Memory B cell (primary cell): ENCODE measurements at regions not wholly inside any gene's neighbourhood (a gene's known extent, or its start where the extent isn't known, plus 50 kb on each side); places are given as distances from the start of the nearest gene placed in this dataset.
"Not testable (repeated sequence)": the region's sequence is repeated elsewhere in the genome, so short reads cannot be mapped to it uniquely, and the experiment has no call there.

Source experiments
- ATAC-seq: fragments of 150-1000 bp; cut with Tn5 transposase; 2 replicates; pipeline ENCODE4 v1.10.0; 2021; ENCODE audit warnings: low read depth, mild to moderate bottlenecking, moderate library complexity
- DNase-seq, 2 donors: peaks; one replicate each; pipeline ENCODE4 v3.0.0; 2022; ENCODE audit warnings: low spot score in 2 of 2
- H3K27ac Mint-ChIP-seq: one replicate; pipeline ENCODE4 v1.8.0; 2022; ENCODE audit warnings: mild to moderate bottlenecking, moderate library complexity, mixed read lengths
- H3K27me3 Mint-ChIP-seq: one replicate; pipeline ENCODE4 v1.8.0; 2022; ENCODE audit warnings: mixed read lengths
- H3K36me3 Mint-ChIP-seq: one replicate; pipeline ENCODE4 v1.8.0; 2022; ENCODE audit warnings: mild to moderate bottlenecking, mixed read lengths
- H3K4me1 Mint-ChIP-seq: one replicate; pipeline ENCODE4 v1.8.0; 2022; ENCODE audit warnings: mixed read lengths
- H3K4me3 Mint-ChIP-seq: one replicate; pipeline ENCODE4 v1.8.0; 2022; ENCODE audit warnings: mild to moderate bottlenecking, moderate library complexity, mixed read lengths
- H3K9me3 Mint-ChIP-seq: one replicate; pipeline ENCODE4 v1.8.0; 2022; ENCODE audit warnings: mixed read lengths

GRCh38 chr2:128413014-128413717, 94.5 kb upstream of the HS6ST1 start:
- ATAC-seq (no peak), DNase-seq (no peak)
- peaks cover 2% of the 10 kb centered on the region for H3K27me3 Mint-ChIP-seq
- no peaks in the 10 kb centered on the region for H3K4me1 Mint-ChIP-seq
- peaks cover 2% of the 10 kb centered on the region for H3K9me3 Mint-ChIP-seq
- H3K27ac Mint-ChIP-seq: no peak overlapping the region
- H3K36me3 Mint-ChIP-seq: no peaks in the 10 kb centered on the region
- no peak overlapping the region for H3K4me3 Mint-ChIP-seq

- ATAC-seq (no peak), DNase-seq (no peak)
- no peaks in the 10 kb centered on the region for H3K4me1 Mint-ChIP-seq
- no peak overlapping the region for H3K4me3 Mint-ChIP-seq
- H3K9me3 Mint-ChIP-seq: peaks cover 2% of the 10 kb centered on the region
- H3K27ac Mint-ChIP-seq: no peak overlapping the region
- no peaks in the 10 kb centered on the region for H3K36me3 Mint-ChIP-seq
- peaks cover 2% of the 10 kb centered on the region for H3K27me3 Mint-ChIP-seq
Measured at GRCh38 chr2:128413718-128414341, 95.2 kb upstream of the HS6ST1 start.

GRCh38 chr2:128414351-128414750, 95.7 kb upstream of the HS6ST1 start:
- DNase-seq: no peak
- no peak for ATAC-seq
- H3K36me3 Mint-ChIP-seq: peaks cover under 1% of the 10 kb centered on the region
- peaks cover 2% of the 10 kb centered on the region for H3K27me3 Mint-ChIP-seq
- no peaks in the 10 kb centered on the region for H3K4me1 Mint-ChIP-seq
- H3K27ac Mint-ChIP-seq: no peak overlapping the region
- H3K4me3 Mint-ChIP-seq: no peak overlapping the region
- H3K9me3 Mint-ChIP-seq: peaks cover 2% of the 10 kb centered on the region

- Mint-ChIP-seq H3K27me3 (peaks cover 3% of the 10 kb centered on the region), H3K36me3 (peaks cover 3% of the 10 kb centered on the region), H3K9me3 (peaks cover 7% of the 10 kb centered on the region), H3K4me1 (no peaks in the 10 kb centered on the region), H3K4me3 (no peak overlapping the region), H3K27ac (no peak overlapping the region)
- no peak for DNase-seq
- ATAC-seq: no peak
Measured at GRCh38 chr2:128414946-128415778, 96.5 kb upstream of the HS6ST1 start.

GRCh38 chr2:128415779-128416061, 97.1 kb upstream of the HS6ST1 start:
- no peak for DNase-seq
- Mint-ChIP-seq H3K27ac (no peak overlapping the region), H3K9me3 (peaks cover 7% of the 10 kb centered on the region), H3K36me3 (peaks cover 3% of the 10 kb centered on the region), H3K4me3 (no peak overlapping the region), H3K27me3 (peaks cover 3% of the 10 kb centered on the region), H3K4me1 (no peaks in the 10 kb centered on the region)
- ATAC-seq: no peak

- peaks cover 5% of the 10 kb centered on the region for H3K36me3 Mint-ChIP-seq
- peaks cover 5% of the 10 kb centered on the region for H3K27me3 Mint-ChIP-seq
- no peak overlapping the region for H3K4me3 Mint-ChIP-seq
- no peak overlapping the region for H3K27ac Mint-ChIP-seq
- H3K4me1 Mint-ChIP-seq: no peaks in the 10 kb centered on the region
- no peak for DNase-seq
- no peak for ATAC-seq
- peaks cover 7% of the 10 kb centered on the region for H3K9me3 Mint-ChIP-seq
Measured at GRCh38 chr2:128416109-128416785, 97.6 kb upstream of the HS6ST1 start.

- peaks cover 7% of the 10 kb centered on the region for H3K9me3 Mint-ChIP-seq
- DNase-seq: no peak
- no peak overlapping the region for H3K4me3 Mint-ChIP-seq
- H3K27ac Mint-ChIP-seq: no peak overlapping the region
- H3K4me1 Mint-ChIP-seq: no peaks in the 10 kb centered on the region
- ATAC-seq: no peak
- H3K36me3 Mint-ChIP-seq: peaks cover 5% of the 10 kb centered on the region
- peaks cover 6% of the 10 kb centered on the region for H3K27me3 Mint-ChIP-seq
Measured at GRCh38 chr2:128416806-128417205, 98.1 kb upstream of the HS6ST1 start.

GRCh38 chr2:128417264-128417663, 98.6 kb upstream of the HS6ST1 start:
- not testable (repeated sequence) for H3K27ac Mint-ChIP-seq, H3K36me3 Mint-ChIP-seq, ATAC-seq, H3K9me3 Mint-ChIP-seq, H3K4me3 Mint-ChIP-seq, H3K27me3 Mint-ChIP-seq, H3K4me1 Mint-ChIP-seq, DNase-seq

GRCh38 chr2:128420131-128420530, 101.5 kb upstream of the HS6ST1 start:
- H3K27ac Mint-ChIP-seq: no peak overlapping the region
- no peak overlapping the region for H3K4me3 Mint-ChIP-seq
- H3K36me3 Mint-ChIP-seq: peaks cover 5% of the 10 kb centered on the region
- DNase-seq (no peak), ATAC-seq (no peak)
- no peaks in the 10 kb centered on the region for H3K4me1 Mint-ChIP-seq
- H3K27me3 Mint-ChIP-seq: peaks cover 10% of the 10 kb centered on the region
- peaks cover 11% of the 10 kb centered on the region for H3K9me3 Mint-ChIP-seq

- peaks cover 10% of the 10 kb centered on the region for H3K27me3 Mint-ChIP-seq
- no peak overlapping the region for H3K4me3 Mint-ChIP-seq
- H3K27ac Mint-ChIP-seq: no peak overlapping the region
- H3K4me1 Mint-ChIP-seq: no peaks in the 10 kb centered on the region
- H3K9me3 Mint-ChIP-seq: peaks cover 11% of the 10 kb centered on the region
- peaks cover 5% of the 10 kb centered on the region for H3K36me3 Mint-ChIP-seq
- DNase-seq: no peak
- ATAC-seq: no peak
Measured at GRCh38 chr2:128420776-128421175, 102.1 kb upstream of the HS6ST1 start.

GRCh38 chr2:128421286-128421685, 102.6 kb upstream of the HS6ST1 start:
- no peaks in the 10 kb centered on the region for H3K4me1 Mint-ChIP-seq
- DNase-seq (no peak), ATAC-seq (no peak)
- H3K27me3 Mint-ChIP-seq: peaks cover 8% of the 10 kb centered on the region
- peaks cover 5% of the 10 kb centered on the region for H3K36me3 Mint-ChIP-seq
- H3K4me3 Mint-ChIP-seq: no peak overlapping the region
- H3K9me3 Mint-ChIP-seq: peaks cover 8% of the 10 kb centered on the region
- no peak overlapping the region for H3K27ac Mint-ChIP-seq

GRCh38 chr2:128421861-128422311, 103.2 kb upstream of the HS6ST1 start:
- Mint-ChIP-seq H3K36me3 (peaks cover 5% of the 10 kb centered on the region), H3K4me1 (no peaks in the 10 kb centered on the region), H3K27ac (no peak overlapping the region), H3K27me3 (peaks cover 8% of the 10 kb centered on the region), H3K4me3 (no peak overlapping the region), H3K9me3 (peaks cover 8% of the 10 kb centered on the region)
- no peak for ATAC-seq
- no peak for DNase-seq

GRCh38 chr2:128422571-128422970, 103.9 kb upstream of the HS6ST1 start:
- DNase-seq: no peak
- Mint-ChIP-seq H3K27ac (no peak overlapping the region), H3K9me3 (peaks cover 8% of the 10 kb centered on the region), H3K27me3 (peaks cover 8% of the 10 kb centered on the region), H3K4me3 (no peak overlapping the region), H3K36me3 (peaks cover 5% of the 10 kb centered on the region), H3K4me1 (no peaks in the 10 kb centered on the region)
- no peak for ATAC-seq

GRCh38 chr2:128423788-128424165, 105.1 kb upstream of the HS6ST1 start:
- Mint-ChIP-seq H3K4me3 (no peak overlapping the region), H3K36me3 (peaks cover 5% of the 10 kb centered on the region), H3K4me1 (no peaks in the 10 kb centered on the region), H3K9me3 (peaks cover 11% of the 10 kb centered on the region), H3K27ac (no peak overlapping the region), H3K27me3 (peaks cover 8% of the 10 kb centered on the region)
- ATAC-seq (no peak), DNase-seq (no peak)
